CD4-positive, alpha-beta T cell treated with Interleukin-1 beta for 1 hour (primary cell): ENCODE measurements at regions not wholly inside any gene's neighbourhood (a gene's known extent, or its start where the extent isn't known, plus 50 kb on each side); places are given as distances from the start of the nearest gene placed in this dataset.

ENCODE experiments used
- DNase-seq, 2 donors: peaks; one replicate each; pipeline ENCODE4 v3.0.0-alpha.2; 2020 to 2022

- no peak for DNase-seq
Measured at GRCh38 chr1:234929369-234929768, 199.3 kb downstream of the TOMM20 start.

DNA sequence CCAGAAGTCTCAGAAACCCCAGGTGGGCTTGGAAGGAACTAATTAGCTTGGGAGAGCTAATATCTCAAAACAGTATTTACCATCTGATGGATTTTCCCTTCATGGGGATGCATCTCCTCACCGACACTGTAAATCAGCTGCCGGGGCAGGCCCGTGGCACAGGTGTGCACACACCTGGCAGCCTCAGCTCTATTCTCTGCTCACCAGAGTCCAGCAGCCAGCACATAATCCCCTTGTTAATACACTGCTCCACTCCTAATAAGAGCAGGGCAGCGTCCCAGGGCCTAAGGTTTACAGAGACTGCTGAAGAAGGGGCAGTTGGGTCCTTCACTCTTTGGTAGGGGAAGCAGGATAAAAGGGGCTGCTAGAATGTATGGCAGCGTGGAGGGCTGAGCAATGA is 200.0 kb downstream of the TOMM20 start:
- DNase-seq: no peak

DNA sequence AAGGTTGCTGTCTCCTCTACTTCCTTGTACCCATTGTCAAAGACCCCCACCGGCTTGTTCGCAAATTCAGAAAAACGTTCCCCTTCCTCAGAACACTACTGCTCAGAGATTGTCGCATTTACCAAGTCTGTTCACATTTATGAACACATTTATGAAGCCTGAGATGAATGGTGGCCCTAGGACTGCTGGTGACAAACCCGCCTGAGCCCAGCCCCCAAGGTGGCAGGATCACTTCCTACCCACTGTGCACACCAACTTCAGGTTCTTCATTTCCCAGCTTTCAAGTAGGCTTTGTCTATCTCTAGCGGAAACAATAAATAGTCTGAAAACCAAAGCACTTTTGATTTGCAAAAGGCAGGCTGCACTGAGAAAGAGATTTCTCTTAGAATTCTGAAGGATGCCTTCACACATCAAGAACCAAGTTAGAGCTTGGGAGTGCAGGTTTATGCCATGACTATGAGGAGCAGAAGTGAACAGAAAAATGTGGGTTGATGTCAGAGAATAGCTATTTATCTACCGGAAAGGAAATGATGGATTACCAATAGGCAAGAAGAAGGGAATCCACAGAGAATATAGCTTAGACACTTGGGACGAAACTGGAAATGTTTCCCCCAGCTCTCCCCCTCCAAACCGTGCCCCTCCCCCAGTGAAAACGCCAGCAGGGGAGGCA is 200.5 kb downstream of the TOMM20 start:
- DNase-seq: no peak

GRCh38 chr1:234927312-234927970 is 201.2 kb downstream of the TOMM20 start:
- no peak for DNase-seq

DNA sequence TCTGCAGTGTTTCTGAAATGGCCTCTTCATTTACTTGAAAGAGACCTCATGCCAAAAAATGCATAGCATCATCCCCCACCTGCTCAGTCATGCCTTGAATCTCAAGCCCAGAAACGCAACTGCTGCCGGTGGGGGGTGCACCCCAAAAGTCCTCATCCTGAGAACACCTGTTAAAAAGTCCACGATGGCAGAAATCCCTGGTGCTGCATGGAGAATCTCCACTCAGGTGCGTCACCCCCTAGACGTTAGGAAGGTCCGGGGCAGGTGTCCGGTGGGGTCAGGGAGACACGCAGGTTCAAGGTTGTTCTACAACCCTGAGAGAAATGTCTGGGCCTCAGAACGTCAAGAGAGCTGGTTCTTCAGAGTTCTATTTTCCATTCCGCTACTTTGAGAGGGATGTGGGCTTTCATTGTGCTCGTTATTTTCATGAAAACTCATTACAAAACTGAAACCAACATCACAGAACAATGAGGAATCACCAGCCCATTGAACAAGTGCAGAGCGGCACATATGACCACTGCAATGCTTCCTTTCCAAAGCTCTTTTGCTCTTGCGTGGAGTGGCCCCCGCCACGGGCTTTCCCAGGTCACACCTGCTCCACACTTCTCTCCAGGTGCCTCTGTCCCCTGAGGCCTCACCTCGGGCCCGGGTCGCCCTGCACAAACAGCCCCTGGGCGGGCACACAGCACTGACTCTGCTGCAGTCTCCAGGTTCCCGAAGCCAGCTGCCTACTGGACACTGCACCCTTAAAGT is 201.9 kb downstream of the TOMM20 start:
- DNase-seq: peak in 1 of 2 donors; percentile 36

DNA sequence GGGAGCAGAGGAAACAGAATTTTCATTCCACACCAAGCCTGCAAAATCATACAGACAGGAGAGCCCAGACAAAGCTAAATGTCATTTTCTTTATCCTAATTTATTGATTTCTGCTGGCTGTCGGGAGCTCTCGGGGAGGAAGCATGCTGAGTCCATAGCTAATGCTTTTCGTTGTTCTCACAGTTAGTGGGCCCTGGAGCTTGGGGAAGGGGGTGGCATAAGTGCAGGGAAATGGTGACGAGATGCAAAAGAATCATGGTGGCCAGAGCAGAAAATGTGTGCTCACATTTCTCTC is 202.4 kb downstream of the TOMM20 start:
- DNase-seq: no peak

DNA sequence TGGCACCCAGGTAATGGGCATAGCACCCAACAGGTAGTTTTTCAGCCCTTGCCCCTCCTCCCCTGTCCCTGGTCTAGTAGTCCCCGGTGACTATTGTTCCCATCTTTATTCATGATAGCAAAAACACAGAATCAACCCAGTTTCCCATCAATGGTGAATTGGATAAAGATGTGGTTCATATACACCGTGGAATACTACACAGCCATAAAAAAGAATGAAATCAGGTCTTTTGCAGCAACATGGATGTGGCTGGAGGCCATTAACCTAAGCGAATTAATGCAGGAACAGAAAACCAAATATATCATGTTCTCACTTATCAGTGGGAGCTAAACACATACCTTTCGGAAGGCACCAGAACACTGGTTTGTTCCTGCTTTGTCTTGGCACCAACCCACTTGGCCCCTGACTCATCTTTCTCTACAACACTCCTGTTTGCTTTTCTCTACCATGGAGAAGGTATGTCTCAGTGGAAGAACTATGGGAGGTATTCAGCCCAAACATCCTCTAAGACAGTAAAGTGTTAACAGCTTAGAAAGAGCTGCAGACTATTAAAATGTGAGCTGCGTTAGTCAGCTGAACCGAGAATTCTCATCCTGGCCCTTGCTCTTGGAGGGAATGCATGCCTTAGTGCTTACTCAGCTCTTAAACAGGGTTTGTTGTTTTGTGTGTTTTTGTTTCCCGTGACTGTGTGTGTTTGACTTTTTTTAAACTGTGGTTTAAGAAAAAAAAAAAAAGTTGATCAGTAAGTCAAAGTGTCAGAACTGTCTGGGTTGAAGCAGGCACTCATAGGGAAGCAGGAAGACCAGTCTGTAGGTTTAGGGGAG is 203.0 kb downstream of the TOMM20 start:
- DNase-seq: peak in 1 of 2 donors; percentile 26

- no peak for DNase-seq
Measured at GRCh38 chr1:234924450-234925355, 203.9 kb downstream of the TOMM20 start.

DNA sequence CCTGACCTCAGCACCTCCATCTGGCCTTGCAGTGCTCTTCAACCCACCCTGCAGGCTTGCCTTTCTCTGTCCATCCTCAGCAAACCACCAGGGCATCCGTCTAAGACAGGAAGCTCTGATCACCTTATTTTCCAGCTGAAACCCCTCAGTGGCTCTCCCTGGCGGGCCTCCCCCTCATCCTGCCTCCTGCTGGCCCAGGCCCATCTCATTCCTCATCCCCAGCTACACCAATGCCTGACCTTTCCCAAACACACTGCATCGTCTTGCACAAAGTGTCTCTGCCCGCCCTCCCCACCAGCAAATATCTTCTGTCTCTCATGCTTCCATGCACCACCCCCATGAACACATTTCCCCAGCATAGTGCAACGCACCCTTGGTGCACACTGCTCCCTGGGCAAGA is 205.0 kb downstream of the TOMM20 start:
- DNase-seq: no peak

DNA sequence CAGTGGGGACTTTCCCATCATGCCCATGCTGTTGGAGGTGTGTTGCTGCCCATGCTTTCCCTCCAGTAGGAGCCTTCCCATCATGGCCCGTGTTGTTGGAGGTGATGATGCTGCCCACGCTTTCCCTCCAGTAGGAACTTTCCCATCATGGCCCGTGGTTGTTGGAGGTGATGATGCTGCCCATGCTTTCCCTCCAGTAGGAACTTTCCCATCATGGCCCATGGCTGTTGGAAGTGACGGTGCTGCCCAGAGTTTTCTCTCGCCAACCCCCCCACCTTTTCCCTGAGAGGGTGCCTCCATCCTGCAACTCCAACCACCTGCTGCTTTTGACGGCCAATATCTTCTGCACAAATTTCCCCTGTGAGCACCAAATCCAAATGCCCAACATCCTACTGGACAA is 205.7 kb downstream of the TOMM20 start:
- no peak for DNase-seq

- no peak for DNase-seq
Measured at GRCh38 chr1:234921266-234922062, 207.2 kb downstream of the TOMM20 start.

DNA sequence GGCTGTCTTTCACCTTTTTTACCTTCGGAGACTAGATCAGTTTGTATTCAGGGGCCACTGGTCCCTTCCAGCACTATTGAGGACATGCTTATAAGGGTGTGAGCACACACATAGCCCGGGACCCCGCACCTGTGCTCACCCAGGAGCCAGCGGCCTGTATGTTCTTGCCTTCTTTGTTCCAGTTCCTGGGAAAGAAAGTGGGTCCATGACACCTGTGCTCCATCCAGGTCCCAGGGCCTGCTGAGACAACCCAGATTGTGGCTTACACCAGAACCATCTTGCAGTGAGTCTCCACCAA is 207.8 kb downstream of the TOMM20 start:
- no peak for DNase-seq

GRCh38 chr1:234920136-234920842 is 208.3 kb downstream of the TOMM20 start:
- DNase-seq: no peak

GRCh38 chr1:234918961-234919761 is 209.5 kb downstream of the TOMM20 start:
- no peak for DNase-seq

DNA sequence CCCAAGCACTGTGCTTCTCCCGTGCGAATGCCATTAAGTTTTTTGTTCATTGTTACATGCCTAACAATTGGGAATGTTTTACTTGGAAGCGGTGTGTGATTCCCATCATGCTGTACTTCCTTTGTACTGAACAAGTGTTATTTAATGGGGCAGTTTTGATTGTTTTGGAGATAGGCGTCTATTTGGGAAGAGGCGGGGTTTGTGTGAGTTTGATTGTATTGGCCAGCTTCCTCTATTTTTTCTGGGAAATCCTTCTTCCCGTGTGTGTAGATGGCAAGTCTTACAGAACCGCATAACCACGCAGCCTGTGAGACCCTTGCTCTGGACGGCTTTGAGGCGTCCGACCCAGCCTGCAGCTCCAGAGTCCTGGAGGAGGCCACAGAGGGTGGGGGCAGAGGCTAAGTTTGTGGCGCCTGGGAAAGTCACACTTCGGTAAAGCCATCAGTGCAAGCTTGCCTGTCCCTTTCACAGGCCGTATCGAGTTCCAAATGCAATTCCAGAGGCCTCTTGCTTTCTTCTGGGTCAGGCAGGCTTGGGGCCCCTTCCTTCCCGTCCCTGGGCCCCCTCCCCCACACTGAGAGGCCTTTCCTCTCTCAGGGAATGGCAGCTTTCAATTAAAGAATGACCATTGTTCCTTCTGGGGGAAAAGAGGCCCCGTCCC is 210.3 kb downstream of the TOMM20 start:
- DNase-seq: no peak

DNA sequence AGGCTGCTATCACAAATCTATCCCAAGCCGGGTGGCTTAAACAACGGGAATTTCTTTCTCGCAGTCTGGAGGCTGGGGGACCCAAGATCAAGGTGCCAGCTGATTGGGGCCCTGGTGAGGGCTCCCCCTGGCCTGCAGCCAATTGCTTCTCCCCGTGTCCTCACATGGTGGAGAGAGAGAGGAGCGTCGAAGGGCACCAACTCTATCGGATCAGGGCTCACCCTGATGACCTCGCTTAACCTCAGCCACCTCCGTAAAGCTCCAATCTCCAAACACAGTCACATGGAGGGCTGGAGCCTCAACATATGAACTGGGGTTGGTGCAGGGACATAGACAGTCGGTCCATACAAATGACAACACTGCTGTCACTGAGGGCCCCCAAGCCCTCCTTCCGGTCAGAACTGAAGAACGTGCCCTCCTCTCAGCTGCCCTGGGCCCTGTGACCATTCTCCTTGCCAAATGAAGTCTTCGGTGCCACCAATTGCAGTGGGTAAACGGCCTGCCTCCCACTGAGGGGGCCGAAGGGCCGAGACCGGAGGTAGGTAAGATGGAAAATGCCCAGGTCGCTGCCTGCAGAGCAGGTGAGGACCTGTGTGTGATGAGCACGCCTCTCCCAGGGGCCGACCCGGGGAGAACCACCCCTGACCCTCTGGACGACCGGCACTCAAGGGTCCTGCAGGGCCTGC is 211.0 kb downstream of the TOMM20 start:
- no peak for DNase-seq

- DNase-seq: no peak
Measured at GRCh38 chr1:234916840-234917239, 211.8 kb downstream of the TOMM20 start.

DNA sequence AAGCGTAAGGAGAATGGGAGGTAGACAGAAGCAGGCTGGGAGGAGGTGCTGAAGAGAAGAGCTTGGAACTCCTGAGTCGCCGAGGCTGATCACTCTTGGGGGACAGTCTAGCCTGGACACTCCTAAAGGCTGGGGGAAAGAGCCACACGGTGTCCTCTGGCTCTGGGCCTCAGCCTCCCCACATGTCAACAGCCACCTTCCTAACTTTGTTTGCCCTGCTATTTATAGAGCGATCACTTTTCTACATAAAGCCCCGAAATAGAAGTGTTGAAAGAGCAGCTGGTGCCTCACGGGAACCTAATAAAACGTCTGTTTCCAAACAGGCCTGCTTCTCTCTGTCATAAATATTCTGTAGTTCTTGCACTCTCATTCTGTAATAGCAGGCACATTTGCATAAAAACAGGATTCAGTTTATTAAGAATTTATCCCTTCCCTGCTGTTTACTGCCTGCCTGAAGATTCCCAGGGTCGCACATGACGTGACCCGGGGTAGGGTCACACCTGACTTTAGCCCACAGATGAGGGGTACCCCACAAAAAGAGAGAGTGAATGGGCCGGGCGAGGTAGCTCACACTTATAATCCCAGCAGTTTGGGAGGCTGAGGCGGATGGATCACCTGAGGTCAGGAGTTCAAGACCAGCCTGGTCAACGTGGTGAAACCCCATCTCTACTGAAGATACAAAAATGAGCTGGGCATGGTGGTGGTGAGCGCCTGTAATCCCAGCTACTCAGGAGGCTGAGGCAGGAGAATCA is 212.5 kb downstream of the TOMM20 start:
- no peak for DNase-seq
